ENCODE measurements at regions not wholly inside any gene's neighbourhood (a gene's known extent, or its start where the extent isn't known, plus 50 kb on each side); places are given as distances from the start of the nearest gene placed in this dataset.

- no peak for DNase-seq
Measured at GRCh38 chr4:3683077-3683743, 83.0 kb upstream of the ADRA2C start.

GRCh38 chr4:3682236-3683076, 83.7 kb upstream of the ADRA2C start:
- no peak for DNase-seq

- no peak for DNase-seq
Measured at GRCh38 chr4:3681191-3681590, 85.0 kb upstream of the ADRA2C start.

DNA sequence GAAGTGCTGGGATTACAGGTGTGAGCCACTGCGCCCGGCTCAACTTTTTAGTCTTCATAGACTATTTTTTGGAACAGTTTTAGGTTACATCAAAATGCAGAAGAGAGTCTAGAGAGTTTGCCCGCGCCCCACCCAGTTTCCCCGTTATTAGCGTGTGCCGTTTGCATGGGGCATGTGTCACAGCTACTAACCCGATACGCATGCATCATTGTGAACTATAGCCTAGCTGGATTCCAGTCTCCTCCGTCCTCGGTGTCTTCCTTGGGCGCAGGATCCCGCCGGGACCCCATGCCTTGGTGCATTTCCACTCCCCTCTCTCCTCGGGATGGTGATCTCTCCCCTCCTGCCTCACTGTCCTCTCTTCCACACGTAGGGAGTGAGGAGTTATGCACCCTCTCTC, 85.5 kb upstream of the ADRA2C start:
- DNase-seq = no peak

- DNase-seq = no peak
Measured at GRCh38 chr4:3679851-3680311, 86.3 kb upstream of the ADRA2C start.

GRCh38 chr4:3679071-3679825, 86.9 kb upstream of the ADRA2C start:
- DNase-seq = no peak

DNA sequence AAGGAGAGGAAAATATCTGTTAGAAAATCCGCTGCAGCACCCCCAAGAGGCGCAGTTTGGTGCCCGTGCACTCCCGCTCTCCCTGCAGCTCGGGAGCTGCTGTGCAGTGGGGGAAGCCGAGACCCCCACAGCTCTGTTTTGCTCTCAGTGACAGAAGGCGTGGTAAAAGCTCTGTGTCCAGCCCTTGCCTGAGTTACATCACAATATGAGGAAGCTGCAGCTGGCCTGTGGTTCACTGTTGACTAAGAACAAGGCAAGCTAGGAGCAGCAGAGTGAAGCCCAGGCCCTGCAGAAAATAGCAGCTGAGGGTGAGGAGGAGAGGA, 88.5 kb upstream of the ADRA2C start:
- no peak for DNase-seq

GRCh38 chr4:3676907-3677747, 89.1 kb upstream of the ADRA2C start:
- DNase-seq = no peak

DNA sequence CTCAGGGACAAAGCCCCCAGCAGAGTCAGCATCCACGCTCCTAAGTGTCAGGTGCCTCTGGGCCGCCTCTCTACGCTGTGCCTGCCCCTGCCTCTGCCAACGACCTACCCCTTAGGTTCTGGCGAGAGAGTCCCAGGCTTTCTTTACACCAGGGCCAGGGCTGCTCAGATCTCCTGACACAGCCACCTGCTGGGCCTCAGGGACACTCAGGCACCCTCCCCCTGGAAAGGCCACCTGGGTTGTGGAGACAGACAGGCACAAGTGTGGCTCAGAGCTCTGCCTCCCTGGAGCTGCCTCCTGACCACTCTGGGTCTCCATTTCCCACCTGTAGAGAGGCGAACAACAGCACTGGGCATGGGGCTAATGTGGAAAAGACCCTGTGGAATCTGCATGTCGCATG, 90.0 kb upstream of the ADRA2C start:
- no peak for DNase-seq

DNA sequence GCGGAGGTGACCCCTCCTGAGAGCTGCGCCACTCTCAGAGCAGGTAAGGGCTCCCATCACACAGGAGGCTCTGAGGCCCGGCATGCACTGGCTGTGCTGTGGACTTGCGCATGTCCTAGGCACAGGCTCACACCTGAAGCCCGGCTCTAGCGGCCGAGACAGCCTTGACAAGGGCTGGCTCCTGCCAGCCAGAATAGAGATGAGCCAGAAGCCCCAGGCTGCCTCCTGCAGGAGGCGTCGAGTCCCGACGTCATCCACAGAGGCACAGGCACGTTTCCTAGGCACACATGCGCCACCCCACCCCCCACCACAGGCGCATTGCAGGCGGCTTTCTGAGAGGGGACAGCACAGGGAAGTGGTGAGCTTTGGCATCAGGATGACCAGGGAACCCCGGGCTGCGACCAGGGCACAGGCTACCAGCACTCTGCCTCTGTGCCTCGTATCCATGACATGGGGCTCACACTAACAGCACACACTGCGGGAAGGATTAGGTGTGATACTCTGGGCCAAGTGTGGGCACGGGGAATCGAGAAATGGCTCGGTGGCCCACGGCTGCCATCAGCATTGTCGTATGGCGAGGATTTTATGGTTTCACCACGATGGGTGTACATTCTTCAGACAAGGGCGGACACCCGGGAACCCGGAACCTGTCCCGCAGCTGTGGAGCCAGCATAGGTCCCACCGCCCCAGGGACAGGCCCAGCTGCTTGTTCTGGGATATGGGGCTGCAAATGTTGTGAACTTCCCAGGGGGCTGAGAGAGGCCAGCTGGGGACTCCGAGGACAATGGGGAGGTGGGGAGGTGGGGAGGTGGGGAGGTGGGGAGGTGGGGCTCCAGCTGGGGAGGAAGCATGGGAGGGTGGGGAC, 90.7 kb upstream of the ADRA2C start:
- no peak for DNase-seq

- DNase-seq = no peak
Measured at GRCh38 chr4:3674479-3674851, 91.7 kb upstream of the ADRA2C start.

- no peak for DNase-seq
Measured at GRCh38 chr4:3673716-3674478, 92.3 kb upstream of the ADRA2C start.

DNA sequence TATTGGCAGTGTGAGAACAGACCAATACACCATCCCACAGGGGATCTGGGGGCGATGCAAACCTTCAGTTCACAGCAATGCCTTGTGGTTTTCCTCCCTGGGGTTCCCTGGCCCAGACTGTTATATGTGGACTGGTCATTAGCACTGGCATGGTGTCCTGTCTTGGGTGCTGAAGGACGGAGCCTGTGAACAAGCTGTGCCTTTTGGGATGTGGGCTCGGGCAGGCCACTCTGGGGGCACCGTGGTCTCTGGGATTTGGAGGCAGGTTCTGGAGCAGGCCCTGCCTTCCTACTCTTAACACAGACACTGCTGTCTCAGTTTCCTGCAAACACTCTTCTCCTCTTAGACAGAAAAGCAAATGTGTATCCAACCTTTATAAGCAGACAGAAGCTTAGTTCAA, 93.0 kb upstream of the ADRA2C start:
- no peak for DNase-seq

DNA sequence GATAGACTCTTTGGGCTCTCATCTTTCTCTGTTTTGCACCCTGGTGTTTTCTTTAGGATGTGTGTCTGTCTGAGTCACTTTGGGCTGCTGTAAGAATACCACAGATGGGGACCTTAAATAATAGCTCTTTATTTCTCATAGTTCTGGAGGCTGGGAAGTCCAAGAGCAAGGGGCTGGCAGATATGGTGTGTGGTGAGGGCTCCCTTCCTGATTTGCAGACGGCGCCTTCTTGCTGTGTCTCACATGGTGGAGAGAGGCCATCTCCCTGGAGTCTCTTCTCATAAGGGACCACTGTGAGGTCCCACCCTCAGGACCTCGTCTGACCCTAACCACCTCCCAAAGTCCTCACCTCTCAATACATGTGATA, 93.7 kb upstream of the ADRA2C start:
- no peak for DNase-seq

DNA sequence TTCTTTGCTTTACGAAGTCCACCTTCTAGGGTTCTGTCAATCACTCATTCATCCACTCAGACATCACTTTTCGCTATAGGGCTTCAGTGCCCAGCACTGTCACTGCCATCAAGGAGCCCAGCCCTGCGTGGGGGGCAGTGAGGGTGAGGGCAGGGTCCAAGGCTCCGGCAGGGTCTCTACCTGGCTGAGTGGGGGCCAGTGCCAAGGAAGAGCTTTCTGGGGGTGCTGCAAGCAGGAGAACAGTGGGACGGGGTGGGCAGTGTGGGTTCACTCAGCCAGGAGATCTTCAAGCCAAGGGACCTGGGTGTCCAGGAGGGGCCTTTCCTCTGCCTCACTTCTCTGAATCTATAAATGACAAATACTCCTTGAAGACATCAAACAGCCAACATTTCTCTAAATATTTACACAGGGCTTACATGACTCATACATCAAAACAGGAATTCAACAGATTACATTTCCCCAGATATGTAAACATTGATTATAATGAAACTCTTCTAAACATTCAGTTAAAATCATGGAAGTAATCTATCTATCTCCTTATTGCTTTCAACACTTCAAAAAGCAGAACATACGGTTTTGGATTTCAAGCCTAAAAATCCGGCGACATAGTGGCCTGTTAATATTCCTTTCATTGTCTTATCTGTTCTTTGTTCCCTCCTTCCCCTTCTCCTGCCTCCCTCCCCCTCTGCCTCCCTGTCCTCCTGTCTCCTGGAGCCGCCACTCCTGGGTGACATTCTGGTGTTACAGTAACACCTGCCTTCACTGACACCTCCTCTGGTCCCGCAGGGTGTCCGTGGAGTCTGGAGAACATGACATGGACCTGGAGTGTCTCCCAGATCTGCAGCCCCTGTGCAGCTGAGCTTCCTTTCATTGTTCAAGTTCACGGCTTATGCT, 94.4 kb upstream of the ADRA2C start:
- no peak for DNase-seq

DNA sequence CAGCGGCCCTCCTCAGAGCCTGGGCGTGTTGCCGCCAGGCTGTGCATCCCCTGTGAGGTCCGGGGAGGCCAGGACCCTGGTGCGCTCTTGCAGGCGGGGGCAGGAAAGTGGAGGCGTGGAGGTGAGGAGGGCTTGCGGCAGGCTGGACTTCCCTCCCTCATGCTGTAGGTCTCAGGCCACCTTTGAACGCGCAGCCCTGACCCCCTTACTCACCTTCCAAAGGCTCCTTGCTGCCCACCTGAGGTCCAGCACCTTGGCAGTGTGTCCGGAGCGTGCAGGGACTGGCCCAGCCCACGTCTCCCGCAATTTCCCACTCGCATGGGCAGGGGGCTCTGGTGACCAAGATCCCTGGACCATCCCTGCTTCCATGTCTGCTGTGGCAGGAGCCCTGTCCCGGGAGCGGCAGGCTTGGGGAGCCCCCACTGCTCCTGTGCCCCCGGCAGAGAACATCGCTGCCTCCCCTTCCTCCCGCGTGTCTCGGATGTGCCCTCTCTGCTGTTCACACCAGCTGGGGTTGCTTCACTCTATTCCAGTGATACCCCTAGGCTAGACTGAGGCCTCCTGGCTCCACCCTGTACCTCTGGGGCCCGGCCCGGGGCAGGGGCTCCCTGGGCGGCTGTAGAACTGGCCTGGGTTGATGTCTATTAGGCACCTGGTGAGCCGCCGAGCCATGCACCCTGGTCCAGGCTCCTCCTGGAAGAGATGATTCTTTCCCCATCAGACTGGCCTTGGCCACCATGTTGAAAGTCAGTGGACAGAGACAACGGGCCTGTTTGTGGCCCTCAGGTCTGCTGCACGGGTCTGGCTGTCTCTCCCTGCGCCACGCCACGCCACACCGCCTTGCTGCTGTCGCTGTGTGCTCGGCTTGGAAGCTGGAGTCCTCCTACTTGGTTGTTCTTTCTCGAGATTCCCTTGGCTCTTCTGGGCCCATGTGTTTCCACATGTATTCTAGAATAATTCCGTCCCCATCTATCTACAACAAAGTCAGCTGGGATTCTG, 95.4 kb upstream of the ADRA2C start:
- DNase-seq = no peak

- DNase-seq = no peak
Measured at GRCh38 chr4:3669553-3669949, 96.6 kb upstream of the ADRA2C start.

DNA sequence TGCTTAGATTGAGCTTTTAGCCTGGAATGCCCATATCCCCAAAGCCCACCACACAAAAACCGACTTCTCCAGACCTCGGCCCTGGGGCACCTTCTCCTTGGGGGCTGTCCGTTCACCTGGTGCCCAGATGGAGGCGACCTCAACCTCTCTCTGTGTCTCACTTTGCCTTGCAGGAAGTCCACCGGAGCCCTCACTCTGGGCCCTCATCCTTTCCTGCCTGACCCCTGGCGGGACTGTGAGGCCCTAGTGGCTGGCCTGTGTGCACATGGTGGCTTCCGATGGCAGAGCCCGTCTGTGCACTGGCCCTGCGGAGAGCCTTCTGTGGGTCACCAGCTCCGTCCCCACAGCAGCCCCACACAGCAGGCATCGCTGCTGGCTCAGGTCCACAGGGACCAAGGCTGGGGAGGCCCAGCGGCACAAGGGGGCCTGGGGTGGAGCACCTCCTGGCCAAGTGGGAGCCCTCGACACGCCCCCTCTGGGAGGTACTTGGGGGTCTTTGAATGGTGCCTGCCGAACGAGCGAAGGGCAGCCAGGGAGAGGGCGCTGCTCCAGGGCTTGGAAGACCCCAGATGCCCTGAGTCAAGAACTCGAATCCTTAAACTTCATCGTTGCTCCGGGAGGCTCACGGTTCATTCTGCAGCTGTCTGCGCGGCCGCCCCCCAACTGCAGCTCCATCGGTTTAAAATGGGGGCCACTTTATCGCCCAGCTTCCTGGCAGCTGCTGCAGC, 97.2 kb upstream of the ADRA2C start:
- DNase-seq = no peak
